Keratinocyte (primary cell): ENCODE measurements at regions not wholly inside any gene's neighbourhood (a gene's known extent, or its start where the extent isn't known, plus 50 kb on each side); places are given as distances from the start of the nearest gene placed in this dataset.
"Not testable (repeated sequence)": the region's sequence is repeated elsewhere in the genome, so short reads cannot be mapped to it uniquely, and the experiment has no call there.

Experiments used
- CTCF ChIP-seq, 3 experiments: IDR thresholded peaks in 1 of 3; conservative IDR thresholded peaks in 1 of 3; optimal IDR thresholded peaks in 1 of 3; 2 replicates in 2 of 3; 3 replicates in 1 of 3; pipeline versions ENCODE3 to v1.5.1; 2011; ENCODE audit warnings: low read length in 3 of 3, mild to moderate bottlenecking in 3 of 3, moderate library complexity in 2 of 3, control low read depth in 1 of 3, inconsistent platforms in 1 of 3; ENCODE audit not compliant: insufficient read depth in 2 of 3; ENCODE audit errors: extremely low read depth in 1 of 3
- EZH2 ChIP-seq: IDR thresholded peaks from one replicate; pipeline ENCODE4 v1.6.1; 2012; ENCODE audit warnings: inconsistent platforms, mild to moderate bottlenecking, low read length, moderate library complexity

GRCh38 chr7:76904688-76905087 lies 127.5 kb downstream of the SPDYE17 start:
- not testable (repeated sequence) for TF ChIP-seq CTCF (optimal IDR thresholded peaks at IDR 0.05 in 1 of 3, IDR thresholded peaks at IDR 0.05 in 1 of 3, conservative IDR thresholded peaks at IDR 0.05 in 1 of 3; ENCODE audit: extremely low read depth in 1 of 3, insufficient read depth in 2 of 3, low read length in 3 of 3); EZH2
